T-cell (primary cell): ENCODE measurements at regions not wholly inside any gene's neighbourhood (a gene's known extent, or its start where the extent isn't known, plus 50 kb on each side); places are given as distances from the start of the nearest gene placed in this dataset.

Experiments
- ATAC-seq, 4 experiments: fragments of 200-7000 bp in 3 of 4; fragments of 150-1000 bp in 1 of 4; cut with Tn5 transposase; replicated peaks in 1 of 4; 1 replicate in 3 of 4; 2 replicates in 1 of 4; pipeline ENCODE4 v1.10.0; 2021; ENCODE audit warnings: moderate library complexity in 3 of 4, mild to moderate bottlenecking in 2 of 4, moderate number of reproducible peaks in 1 of 4
- CTCF ChIA-PET, 2 donors: fragments of 300-600 bp; sonication (Branson Sonifier 250); formaldehyde crosslinking; loops; one replicate each; lab custom pipeline; 2022; ENCODE audit warnings: antibody characterized with exemption in 2 of 2; lab: Charles Lee
- POLR2A ChIA-PET, 2 donors: fragments of 300-600 bp; sonication (Branson Sonifier 250); formaldehyde crosslinking; loops; one replicate each; lab custom pipeline; 2022; ENCODE audit warnings: antibody characterized with exemption in 2 of 2; lab: Charles Lee
- DNase-seq, 35 experiments: peaks; one replicate each; pipeline versions ENCODE4 v3.0.0 to v3.0.0-alpha.2; 2013 to 2023
- H3K27ac ChIP-seq: one replicate; pipeline ENCODE4 v1.5.1; 2013; ENCODE audit warnings: low read length
- H3K27me3 ChIP-seq, 2 experiments: replicated peaks in 1 of 2; 1 replicate in 1 of 2; 2 replicates in 1 of 2; pipeline versions ENCODE4 v1.6.1 to v1.7.0; 2013; ENCODE audit warnings: low read length in 1 of 2, mixed read lengths in 1 of 2; ENCODE audit not compliant: control insufficient read depth in 2 of 2, insufficient read depth in 2 of 2; ENCODE audit errors: extremely low read depth in 1 of 2
- H3K36me3 ChIP-seq, 2 donors: 1 replicate in 1 of 2; 2 replicates in 1 of 2; pipeline versions ENCODE4 v1.6.1 to v1.7.0; 2013; ENCODE audit warnings: low read length in 1 of 2; ENCODE audit not compliant: control insufficient read depth in 2 of 2, insufficient read depth in 1 of 2; ENCODE audit errors: extremely low read depth in 1 of 2
- H3K4me1 ChIP-seq, 2 experiments: 1 replicate in 1 of 2; 2 replicates in 1 of 2; pipeline versions ENCODE4 v1.6.1 to v1.7.0; 2013; ENCODE audit warnings: low read length in 2 of 2, mixed read lengths in 1 of 2; ENCODE audit not compliant: insufficient read depth in 2 of 2, control insufficient read depth in 1 of 2; ENCODE audit errors: extremely low read depth in 1 of 2
- H3K4me3 ChIP-seq, 2 donors: 1 replicate in 1 of 2; 2 replicates in 1 of 2; pipeline versions ENCODE4 v1.5.1 to v1.7.0; 2013; ENCODE audit warnings: mild to moderate bottlenecking in 2 of 2, low read length in 1 of 2, moderate library complexity in 1 of 2; ENCODE audit not compliant: control insufficient read depth in 1 of 2; ENCODE audit errors: extremely low read depth in 1 of 2
- H3K9me3 ChIP-seq: 2 replicates; pipeline ENCODE4 v1.7.0; 2013
- H3K27ac Mint-ChIP-seq, 2 donors: one replicate each; pipeline ENCODE4 v1.8.0; 2020 to 2021; ENCODE audit warnings: mild to moderate bottlenecking in 2 of 2, mixed read lengths in 2 of 2
- H3K27me3 Mint-ChIP-seq, 2 donors: one replicate each; pipeline ENCODE4 v1.8.0; 2021 to 2022; ENCODE audit warnings: mixed read lengths in 2 of 2
- H3K36me3 Mint-ChIP-seq: one replicate; pipeline ENCODE4 v1.8.0; 2021; ENCODE audit warnings: mixed read lengths
- H3K4me1 Mint-ChIP-seq, 3 donors: one replicate each; pipeline ENCODE4 v1.8.0; 2020 to 2022; ENCODE audit warnings: mixed read lengths in 3 of 3, mild to moderate bottlenecking in 1 of 3
- H3K4me3 Mint-ChIP-seq, 3 donors: one replicate each; pipeline ENCODE4 v1.8.0; 2020 to 2022; ENCODE audit warnings: mild to moderate bottlenecking in 3 of 3, mixed read lengths in 3 of 3, moderate library complexity in 3 of 3
- H3K9me3 Mint-ChIP-seq, 3 donors: one replicate each; pipeline ENCODE4 v1.8.0; 2020 to 2022; ENCODE audit warnings: mixed read lengths in 3 of 3
- WGBS: methylation state at CpG from one replicate; pipeline ENCODE4 v1.1.5; 2013; ENCODE audit warnings: missing lambda C conversion rate; ENCODE audit not compliant: insufficient coverage; 5-methylcytosine and 5-hydroxymethylcytosine counted together

GRCh38 chr12:83198291-83199015 lies 511.7 kb downstream of the TMTC2 start:
- Mint-ChIP-seq H3K27me3 (peaks cover 0 to 1% of the 10 kb centered on the region in 2 donors), H3K27ac (no peak overlapping the region), H3K9me3 (peaks cover 0 to 4% (median 0%) of the 10 kb centered on the region in 3 donors), H3K4me3 (no peak overlapping the region), H3K36me3 (no peaks in the 10 kb centered on the region), H3K4me1 (no peaks in the 10 kb centered on the region)
- ATAC-seq (no peak), DNase-seq (no peak)
- Histone ChIP-seq H3K36me3 (no peaks in the 10 kb centered on the region), H3K27me3 (no peaks in the 10 kb centered on the region), H3K4me1 (no peaks in the 10 kb centered on the region), H3K9me3 (no peaks in the 10 kb centered on the region), H3K27ac (no peak overlapping the region), H3K4me3 (no peak overlapping the region)
- whole genome bisulfite sequencing, result 60% methylated on average over 2 of the region's 3 CpGs
- ChIA-PET CTCF (no interaction called here), POLR2A (no interaction called here)

GRCh38 chr12:83197483-83197914 lies 510.8 kb downstream of the TMTC2 start:
- WGBS, result 24% methylated on average over 2 of the region's 4 CpGs
- peaks cover 0 to 1% of the 10 kb centered on the region in 2 donors for H3K27me3 Mint-ChIP-seq
- ChIA-PET CTCF (no interaction called here), POLR2A (no interaction called here)
- Histone ChIP-seq H3K4me3 (no peak overlapping the region), H3K36me3 (no peaks in the 10 kb centered on the region), H3K4me1 (no peaks in the 10 kb centered on the region), H3K9me3 (no peaks in the 10 kb centered on the region), H3K27me3 (no peaks in the 10 kb centered on the region), H3K27ac (no peak overlapping the region)
- no peaks in the 10 kb centered on the region for H3K36me3 Mint-ChIP-seq
- DNase-seq (no peak), ATAC-seq (no peak)
- no peak overlapping the region for H3K4me3 Mint-ChIP-seq
- H3K27ac Mint-ChIP-seq, result no peak overlapping the region
- H3K4me1 Mint-ChIP-seq, result no peaks in the 10 kb centered on the region
- H3K9me3 Mint-ChIP-seq, result peaks cover 0 to 4% (median 0%) of the 10 kb centered on the region in 3 donors

DNA sequence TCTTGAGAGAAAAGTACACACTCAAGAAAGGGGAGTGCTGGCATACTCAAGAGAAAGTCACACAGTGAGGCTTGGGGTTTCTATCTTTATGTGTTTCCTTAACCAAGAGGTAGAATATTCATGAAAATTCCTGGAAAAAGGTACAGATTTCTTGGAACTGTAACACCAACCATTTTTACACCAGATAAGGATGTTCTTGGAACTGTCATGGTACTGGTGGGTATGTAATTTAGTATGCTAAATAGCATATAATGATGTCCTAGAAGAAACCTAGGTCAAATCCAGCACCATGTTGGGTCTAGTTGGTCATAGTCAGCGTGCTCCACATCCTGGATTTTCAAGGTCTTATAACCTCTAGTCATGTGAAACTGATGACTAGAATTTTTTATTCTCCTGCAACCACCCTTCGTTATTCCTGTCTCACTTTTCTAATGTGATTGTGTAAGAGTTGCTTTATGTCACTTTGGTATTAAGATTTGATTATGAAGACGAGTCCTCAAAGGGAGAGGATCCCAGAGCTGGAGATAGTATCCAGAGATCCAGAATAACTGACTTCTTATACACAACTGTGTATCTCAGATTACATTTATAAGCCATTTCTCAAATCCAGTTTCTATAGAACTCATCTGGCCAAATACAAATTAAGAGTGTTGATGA lies 510.1 kb downstream of the TMTC2 start:
- ATAC-seq (no peak), DNase-seq (no peak)
- no peaks in the 10 kb centered on the region for H3K36me3 Mint-ChIP-seq
- peaks cover 0 to 4% (median 0%) of the 10 kb centered on the region in 3 donors for H3K9me3 Mint-ChIP-seq
- peaks cover 0 to 1% of the 10 kb centered on the region in 2 donors for H3K27me3 Mint-ChIP-seq
- H3K27me3 ChIP-seq, result no peaks in the 10 kb centered on the region
- no peak overlapping the region for H3K4me3 Mint-ChIP-seq
- no peaks in the 10 kb centered on the region for H3K36me3 ChIP-seq
- H3K27ac ChIP-seq, result no peak overlapping the region
- no peak overlapping the region for H3K4me3 ChIP-seq
- H3K4me1 ChIP-seq, result no peaks in the 10 kb centered on the region
- ChIA-PET CTCF (no interaction called here), POLR2A (no interaction called here)
- WGBS, result no CpG with 5 or more reads among the region's 3 CpGs
- no peaks in the 10 kb centered on the region for H3K9me3 ChIP-seq
- H3K4me1 Mint-ChIP-seq, result no peaks in the 10 kb centered on the region
- no peak overlapping the region for H3K27ac Mint-ChIP-seq

DNA sequence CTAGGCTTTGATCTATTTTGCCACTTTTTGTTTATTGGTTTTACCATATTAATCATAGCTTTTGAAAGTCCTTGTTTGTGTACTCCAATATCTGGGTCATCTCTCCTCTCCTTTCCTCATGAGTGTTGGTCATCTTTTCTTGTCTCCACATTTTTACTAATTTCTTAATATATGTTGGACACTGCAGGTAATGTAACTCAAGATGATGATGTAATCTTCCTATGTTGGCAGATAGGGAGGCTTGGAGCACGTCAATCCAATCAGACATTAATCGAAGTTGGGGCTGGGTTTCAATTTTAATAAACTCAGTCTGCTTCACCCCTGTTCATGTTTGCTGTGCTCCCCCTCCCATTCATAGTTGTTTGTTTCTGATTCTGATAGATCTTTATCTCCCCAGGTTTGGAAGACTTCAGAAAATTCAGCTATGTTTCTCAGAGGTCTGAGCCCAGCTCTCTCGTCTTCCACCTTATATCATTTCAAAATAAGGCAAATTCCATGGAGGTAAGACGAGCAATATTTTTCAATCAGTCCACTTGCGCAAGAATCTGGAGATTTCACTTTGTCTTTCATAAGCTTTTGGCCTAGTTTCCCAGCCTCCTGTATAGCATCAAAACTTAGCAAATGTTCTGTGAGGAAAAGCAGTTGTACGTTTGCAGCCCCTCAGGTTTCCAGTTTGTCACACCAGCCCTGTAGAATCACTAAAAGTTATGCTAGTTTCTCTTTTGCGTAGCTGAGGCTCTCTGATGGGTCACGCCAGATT lies 504.1 kb downstream of the TMTC2 start:
- WGBS, result 50% methylated on average over 3 of the region's 8 CpGs
- CTCF ChIA-PET, result no interaction called here
- Histone ChIP-seq H3K27ac (no peak overlapping the region), H3K4me1 (no peaks in the 10 kb centered on the region), H3K27me3 (no peaks in the 10 kb centered on the region), H3K4me3 (no peak overlapping the region), H3K9me3 (no peaks in the 10 kb centered on the region), H3K36me3 (no peaks in the 10 kb centered on the region)
- POLR2A ChIA-PET, result no interaction called here
- no peak for ATAC-seq
- Mint-ChIP-seq H3K27me3 (no peaks in the 10 kb centered on the region), H3K4me3 (no peak overlapping the region), H3K9me3 (peaks cover 0 to 13% (median 0%) of the 10 kb centered on the region in 3 donors), H3K27ac (no peak overlapping the region), H3K36me3 (no peaks in the 10 kb centered on the region), H3K4me1 (no peaks in the 10 kb centered on the region)
- DNase-seq, result no peak

GRCh38 chr12:83186419-83186818 lies 499.7 kb downstream of the TMTC2 start:
- Mint-ChIP-seq H3K4me1 (no peaks in the 10 kb centered on the region), H3K36me3 (no peaks in the 10 kb centered on the region), H3K4me3 (no peak overlapping the region), H3K9me3 (peaks cover 0 to 15% (median 0%) of the 10 kb centered on the region in 3 donors), H3K27me3 (no peaks in the 10 kb centered on the region), H3K27ac (no peak overlapping the region)
- Histone ChIP-seq H3K36me3 (no peaks in the 10 kb centered on the region), H3K4me3 (no peak overlapping the region), H3K27me3 (no peaks in the 10 kb centered on the region), H3K27ac (no peak overlapping the region), H3K4me1 (no peaks in the 10 kb centered on the region), H3K9me3 (no peaks in the 10 kb centered on the region)
- CTCF ChIA-PET, result no interaction called here
- POLR2A ChIA-PET, result no interaction called here
- DNase-seq, result no peak
- ATAC-seq, result no peak
- WGBS, result no CpG with 5 or more reads among the region's 1 CpG

- Histone ChIP-seq H3K4me3 (no peak overlapping the region), H3K4me1 (no peaks in the 10 kb centered on the region), H3K27ac (no peak overlapping the region), H3K36me3 (no peaks in the 10 kb centered on the region), H3K9me3 (no peaks in the 10 kb centered on the region), H3K27me3 (no peaks in the 10 kb centered on the region)
- H3K4me1 Mint-ChIP-seq, result no peaks in the 10 kb centered on the region
- DNase-seq, result no peak
- POLR2A ChIA-PET, result no interaction called here
- ATAC-seq, result no peak
- no CpG with 5 or more reads among the region's 1 CpG for WGBS
- H3K27me3 Mint-ChIP-seq, result no peaks in the 10 kb centered on the region
- H3K9me3 Mint-ChIP-seq, result peaks cover 0 to 12% (median 0%) of the 10 kb centered on the region in 3 donors
- H3K27ac Mint-ChIP-seq, result no peak overlapping the region
- no peaks in the 10 kb centered on the region for H3K36me3 Mint-ChIP-seq
- no peak overlapping the region for H3K4me3 Mint-ChIP-seq
- CTCF ChIA-PET, result no interaction called here
Observed at GRCh38 chr12:83185241-83185640, 498.5 kb downstream of the TMTC2 start.
